ENCODE measurements at regions not wholly inside any gene's neighbourhood (a gene's known extent, or its start where the extent isn't known, plus 50 kb on each side); places are given as distances from the start of the nearest gene placed in this dataset.

- no peak for TF ChIP-seq CTCF (IDR thresholded peaks at IDR 0.05)
- TF ChIP-seq POLR2A (IDR thresholded peaks at IDR 0.05), result no peak
Observed at GRCh38 chr9:135267191-135267809, 179.8 kb downstream of the OLFM1 start.
